H1 (cell line): ENCODE measurements at regions not wholly inside any gene's neighbourhood (a gene's known extent, or its start where the extent isn't known, plus 50 kb on each side); places are given as distances from the start of the nearest gene placed in this dataset.
A peak's percentile ranks its signal among the peaks of the same experiment; 100 is the strongest.

Source experiments
- CTCF ChIA-PET: fragments of 300-600 bp; sonication (Branson Sonifier 250); formaldehyde crosslinking; loops from one replicate; lab custom pipeline; 2021; ENCODE audit not compliant: partially characterized antibody; lab: Charles Lee
- POLR2A ChIA-PET: fragments of 300-600 bp; sonication (Branson Sonifier 250); formaldehyde crosslinking; loops from one replicate; lab custom pipeline; 2021; ENCODE audit warnings: inconsistent platforms; ENCODE audit not compliant: partially characterized antibody; lab: Charles Lee
- DNase-seq, 2 experiments: peaks; one replicate each; pipeline versions ENCODE4 v3.0.0 to v3.0.0-alpha.2; 2010 to 2022; ENCODE audit warnings: low spot score in 2 of 2, low read depth in 1 of 2, mixed read lengths in 1 of 2
- FAIRE-seq: peaks from 2 replicates; lab custom pipeline; 2011; peaks lifted over from hg19 to GRCh38; lab: Jason Lieb, UNC
- H2AFZ ChIP-seq: 2 replicates; pipeline ENCODE4 v1.8.1; 2012; ENCODE audit warnings: low read length, inconsistent platforms
- H2AK5ac ChIP-seq: 2 replicates; pipeline ENCODE4 v1.6.1; 2013; ENCODE audit warnings: low read depth, low read length
- H2BK120ac ChIP-seq: replicated peaks from 2 replicates; pipeline ENCODE3; 2013; ENCODE audit warnings: low read depth, low read length, inconsistent platforms
- H2BK12ac ChIP-seq: 2 replicates; pipeline ENCODE4 v1.6.1; 2013; ENCODE audit warnings: low read depth, low read length
- H2BK15ac ChIP-seq: 2 replicates; pipeline ENCODE4 v1.6.1; 2013; ENCODE audit warnings: low read length
- H2BK20ac ChIP-seq: 2 replicates; pipeline ENCODE4 v1.6.1; 2013; ENCODE audit warnings: low read length
- H2BK5ac ChIP-seq: 2 replicates; pipeline ENCODE4 v1.6.1; 2013; ENCODE audit warnings: low read depth, low read length
- H3K14ac ChIP-seq: 2 replicates; pipeline ENCODE4 v1.6.1; 2013; ENCODE audit warnings: inconsistent platforms; ENCODE audit not compliant: insufficient read length
- H3K18ac ChIP-seq: 2 replicates; pipeline ENCODE4 v1.6.1; 2013; ENCODE audit warnings: low read length; ENCODE audit errors: extremely low read depth
- H3K23ac ChIP-seq: 2 replicates; pipeline ENCODE4 v1.6.1; 2013; ENCODE audit warnings: inconsistent platforms; ENCODE audit not compliant: insufficient read length
- H3K23me2 ChIP-seq: 2 replicates; pipeline ENCODE4 v1.6.1; 2013; ENCODE audit warnings: low read depth, low read length
- H3K27ac ChIP-seq: 2 replicates; pipeline ENCODE4 v1.6.1; 2011; ENCODE audit warnings: low read depth, low read length, inconsistent platforms
- H3K27me3 ChIP-seq, 4 experiments: replicated peaks in 1 of 4; 1 replicate in 1 of 4; 2 replicates in 3 of 4; pipeline versions ENCODE4 v1.6.1 to v1.8.1; 2011 to 2013; ENCODE audit warnings: low read length in 3 of 4, mild to moderate bottlenecking in 3 of 4, inconsistent platforms in 2 of 4, mixed read lengths in 2 of 4, moderate library complexity in 1 of 4; ENCODE audit not compliant: control insufficient read depth in 3 of 4, insufficient read depth in 3 of 4; ENCODE audit errors: extremely low read depth in 1 of 4
- H3K36me3 ChIP-seq, 4 experiments: 2 replicates each; pipeline versions ENCODE4 v1.6.1 to v1.8.1; 2011 to 2013; ENCODE audit warnings: mild to moderate bottlenecking in 4 of 4, low read length in 3 of 4, moderate library complexity in 2 of 4, control low read depth in 1 of 4, inconsistent platforms in 1 of 4; ENCODE audit not compliant: insufficient read depth in 4 of 4, control insufficient read depth in 2 of 4
- H3K4ac ChIP-seq: replicated peaks from 2 replicates; pipeline ENCODE3; 2013; ENCODE audit warnings: low read length, low read depth, mixed read lengths, inconsistent platforms; ENCODE audit not compliant: insufficient read length
- H3K4me1 ChIP-seq, 4 experiments: replicated peaks in 1 of 4; 1 replicate in 1 of 4; 2 replicates in 3 of 4; pipeline versions ENCODE4 v1.6.1 to v1.8.1; 2011 to 2013; ENCODE audit warnings: low read length in 3 of 4, inconsistent platforms in 2 of 4, mixed read lengths in 1 of 4; ENCODE audit not compliant: insufficient read depth in 4 of 4, control insufficient read depth in 3 of 4
- H3K4me2 ChIP-seq, 2 experiments: 2 replicates each; pipeline versions ENCODE4 v1.6.1 to v1.8.1; 2011 to 2013; ENCODE audit warnings: low read depth in 2 of 2, low read length in 2 of 2, control low read depth in 1 of 2, inconsistent platforms in 1 of 2, mild to moderate bottlenecking in 1 of 2; ENCODE audit not compliant: insufficient read depth in 1 of 2
- H3K4me3 ChIP-seq, 4 experiments: fragments of 200-600, 300-600 bp in 1 of 4; sonication (generic), shearing (Covaris generic), sonication (Bioruptor Twin) in 1 of 4; 2 replicates each; pipeline versions ENCODE4 v1.5.1 to v1.8.1; 2011 to 2016; ENCODE audit warnings: low read length in 4 of 4, low read depth in 3 of 4, control low read depth in 2 of 4, inconsistent platforms in 2 of 4, mild to moderate bottlenecking in 2 of 4, mixed read lengths in 1 of 4, moderate library complexity in 1 of 4; ENCODE audit not compliant: insufficient read depth in 2 of 4; ENCODE audit errors: extremely low read depth in 1 of 4
- H3K56ac ChIP-seq: replicated peaks from 2 replicates; pipeline ENCODE3; 2013; ENCODE audit warnings: low read depth, mild to moderate bottlenecking, mixed read lengths, low read length, inconsistent platforms; ENCODE audit not compliant: insufficient read length
- H3K79me1 ChIP-seq: 2 replicates; pipeline ENCODE4 v1.6.1; 2013; ENCODE audit warnings: low read depth, low read length, control low read depth
- H3K79me2 ChIP-seq, 2 experiments: 2 replicates each; pipeline versions ENCODE4 v1.6.1 to v1.8.1; 2012 to 2013; ENCODE audit warnings: low read length in 2 of 2, mild to moderate bottlenecking in 2 of 2, inconsistent platforms in 1 of 2; ENCODE audit not compliant: insufficient read depth in 2 of 2, control insufficient read depth in 1 of 2
- H3K9ac ChIP-seq, 4 experiments: replicated peaks in 1 of 4; 1 replicate in 1 of 4; 2 replicates in 3 of 4; pipeline versions ENCODE4 v1.6.1 to v1.8.1; 2011 to 2013; ENCODE audit warnings: low read depth in 3 of 4, low read length in 3 of 4, control low read depth in 2 of 4, mild to moderate bottlenecking in 2 of 4, moderate library complexity in 2 of 4, inconsistent platforms in 1 of 4; ENCODE audit errors: extremely low read depth in 1 of 4
- H3K9me3 ChIP-seq, 2 experiments: 2 replicates each; pipeline versions ENCODE4 v1.6.1 to v1.8.1; 2012 to 2013; ENCODE audit warnings: mild to moderate bottlenecking in 2 of 2, moderate library complexity in 2 of 2, control low read depth in 1 of 2, inconsistent platforms in 1 of 2, low read depth in 1 of 2, low read length in 1 of 2, mixed read lengths in 1 of 2; ENCODE audit not compliant: insufficient read depth in 2 of 2
- H4K20me1 ChIP-seq, 2 experiments: replicated peaks in 1 of 2; 2 replicates each; pipeline versions ENCODE3 to v1.8.1; 2011 to 2013; ENCODE audit warnings: inconsistent platforms in 2 of 2, low read length in 2 of 2, mild to moderate bottlenecking in 1 of 2; ENCODE audit not compliant: insufficient read depth in 2 of 2, control insufficient read depth in 1 of 2
- H4K5ac ChIP-seq: 2 replicates; pipeline ENCODE4 v1.6.1; 2013; ENCODE audit warnings: low read length, low read depth, mixed read lengths, inconsistent platforms; ENCODE audit not compliant: insufficient read length
- H4K8ac ChIP-seq: 2 replicates; pipeline ENCODE4 v1.8.0; 2013; ENCODE audit warnings: mild to moderate bottlenecking, moderate library complexity, low read length, inconsistent platforms; ENCODE audit not compliant: insufficient read depth; ENCODE audit errors: extremely low read depth
- H4K91ac ChIP-seq: replicated peaks from 2 replicates; pipeline ENCODE3; 2013; ENCODE audit warnings: low read length, mixed read lengths, inconsistent platforms; ENCODE audit not compliant: insufficient read length
- GTF2F1 ChIP-seq: IDR thresholded peaks from 2 replicates; pipeline ENCODE4 v1.6.1; 2012; ENCODE audit warnings: low read depth, low read length, improper control_type of control experiment, borderline replicate concordance
- JUND ChIP-seq: IDR thresholded peaks from 2 replicates; pipeline ENCODE4 v1.6.1; 2011; ENCODE audit warnings: mild to moderate bottlenecking, improper control_type of control experiment, low read length
- WGBS, 2 experiments: shearing (Covaris generic) in 1 of 2; methylation state at CpG; one replicate each; pipeline versions ENCODE4 v1.1.6 to v1.1.7; 2013 to 2015; ENCODE audit warnings: low lambda C conversion rate in 2 of 2, mixed read lengths in 2 of 2, inconsistent platforms in 1 of 2, low coverage in 1 of 2, missing lambda C conversion rate in 1 of 2; ENCODE audit not compliant: insufficient replicate concordance in 2 of 2, insufficient coverage in 1 of 2, insufficient read length in 1 of 2; ENCODE audit errors: extremely low coverage in 1 of 2, missing lambda C conversion rate in 1 of 2; 5-methylcytosine and 5-hydroxymethylcytosine counted together

DNA sequence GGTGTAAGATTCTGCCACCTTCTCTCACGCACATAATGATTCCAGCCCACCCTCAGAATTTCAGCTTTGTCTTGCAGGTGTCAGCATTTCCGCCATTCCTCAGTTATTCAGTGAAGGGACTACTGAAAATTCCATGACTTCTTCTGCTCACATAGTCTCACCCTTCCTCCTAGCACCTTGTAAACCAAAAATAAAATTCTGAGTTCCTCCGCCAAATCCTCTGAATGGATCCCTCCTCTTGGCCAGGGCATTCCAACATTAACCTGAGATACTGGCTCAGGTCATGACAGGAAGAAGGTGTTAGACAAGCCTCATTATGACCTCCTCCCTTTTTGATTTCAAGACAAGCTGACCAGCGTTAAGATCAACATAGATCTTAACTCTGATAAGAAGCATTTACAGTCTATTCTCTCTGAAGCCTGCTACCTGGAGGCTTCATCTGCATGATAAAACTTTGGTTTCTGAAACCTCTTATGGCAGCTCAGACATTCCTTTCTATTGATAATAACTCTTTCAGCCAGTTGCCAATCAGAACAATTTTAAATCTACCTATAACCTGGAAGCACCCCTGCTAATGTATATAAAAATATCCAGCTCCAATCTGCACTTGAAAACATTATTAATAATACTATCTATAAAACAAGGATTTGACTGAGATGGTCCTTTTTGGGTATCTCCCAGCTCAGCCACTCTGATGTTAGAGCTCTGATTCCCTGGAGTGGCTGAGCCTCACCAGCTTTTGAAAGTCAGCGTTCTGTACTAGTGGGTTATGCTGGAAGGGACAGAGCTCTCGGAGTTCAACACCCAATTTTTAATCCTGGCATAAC, 136.4 kb upstream of the APCDD1 start:
- Histone ChIP-seq H3K79me2 (no peaks in the 10 kb centered on the region), H3K4me3 (peak overlapping the region in 1 of 4 experiments; percentile 15; a peak in 1 of 8 replicates), H3K23me2 (no peaks in the 10 kb centered on the region), H3K4me1 (peaks cover 6 to 8% (median 6%) of the 10 kb centered on the region in 4 experiments; a peak in 6 of 7 replicates), H2BK15ac (no peak overlapping the region), H3K9ac (no peak overlapping the region), H4K20me1 (no peaks in the 10 kb centered on the region), H3K18ac (no peak overlapping the region), H3K79me1 (no peaks in the 10 kb centered on the region), H2BK5ac (0 out of 2 replicates have a peak overlapping the region, but pooled peaks have one; percentile 12), H3K23ac (no peak overlapping the region), H4K8ac (no peak overlapping the region), H3K4me2 (peak overlapping the region; percentile 25 to 35), H2BK20ac (no peak overlapping the region), H3K9me3 (0 out of 4 replicates have a peak, but pooled peaks cover 0 to 2% of the 10 kb centered on the region in 2 experiments), H3K4ac (no peak overlapping the region), H4K5ac (no peak overlapping the region), H3K56ac (no peak overlapping the region), H3K27me3 (no peaks in the 10 kb centered on the region; a peak in 1 of 7 replicates), H2AFZ (no peak overlapping the region), H3K14ac (no peak overlapping the region), H2BK120ac (peak overlapping the region; percentile 92), H3K36me3 (no peaks in the 10 kb centered on the region), H3K27ac (no peak overlapping the region), H2AK5ac (no peak overlapping the region), H2BK12ac (no peak overlapping the region), H4K91ac (no peak overlapping the region)
- TF ChIP-seq GTF2F1 = no peak
- TF ChIP-seq JUND = no peak
- ChIA-PET POLR2A (no interaction called here), CTCF (interaction anchor here (0.7 to 1.6 kb wide), 3 partner anchors 17 to 173 kb away, joined by 3 to 4 read pairs (median 3); no protein-coding TSS in a partner anchor)
- FAIRE-seq = peak; percentile 85
- 65% methylated on average over 6 of the region's 6 CpGs; no CpG with 5 or more reads in 1 of the 2 experiments for WGBS, 2 experiments
- no peak for DNase-seq
